ENCODE measurements at regions not wholly inside any gene's neighbourhood (a gene's known extent, or its start where the extent isn't known, plus 50 kb on each side); places are given as distances from the start of the nearest gene placed in this dataset.

DNA sequence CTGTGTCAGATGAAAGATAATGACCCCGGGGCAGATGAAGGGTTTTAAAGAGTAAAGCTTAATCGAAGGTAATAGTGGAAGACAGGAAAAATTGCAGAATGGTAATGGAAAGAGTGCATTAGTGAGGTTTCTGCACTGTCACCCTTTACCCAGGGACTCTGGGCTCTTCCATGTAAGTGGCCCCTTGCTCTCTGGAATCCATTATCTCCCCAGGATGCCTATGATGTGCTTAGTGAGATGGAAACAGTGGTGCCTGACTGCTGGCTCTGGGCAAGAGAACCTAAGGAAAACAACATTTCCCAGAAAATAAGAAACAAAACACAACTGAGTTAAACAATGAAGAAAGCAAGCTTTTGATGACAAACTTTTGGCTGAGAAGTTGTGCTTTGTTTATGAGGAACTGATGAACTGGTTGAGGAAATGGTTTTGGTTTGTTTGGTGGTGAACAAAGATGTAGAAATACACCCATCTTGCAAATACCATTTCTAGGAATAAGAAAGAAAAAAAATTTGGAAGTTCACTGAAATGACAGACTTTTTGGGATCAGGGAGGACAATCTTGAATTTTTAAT lies 119.9 kb upstream of the RASGRP1 start:
- Histone ChIP-seq H3K9me3 (ENCODE audit: insufficient read depth, low read length) (no peaks in the 10 kb centered on the region), H3F3A (ENCODE audit: insufficient read depth) (no peaks in the 10 kb centered on the region), H2AFZ (ENCODE audit: low read depth, low read length, severe bottlenecking) (no peak overlapping the region), H3K27ac (ENCODE audit: low read depth, low read length) (no peak overlapping the region), H3K9ac (ENCODE audit: low read length) (no peak overlapping the region), H3K27me3 (ENCODE audit: low read length) (no peaks in the 10 kb centered on the region), H3K4me2 (ENCODE audit: low read depth, low read length, poor library complexity, severe bottlenecking) (no peak overlapping the region), H4K20me1 (ENCODE audit: low read depth, low read length) (no peaks in the 10 kb centered on the region), H3K9me2 (replicated peaks; ENCODE audit: insufficient read depth, low read length) (no peaks in the 10 kb centered on the region), H3K79me2 (ENCODE audit: insufficient read depth, low read length) (no peaks in the 10 kb centered on the region), H3K4me3 (ENCODE audit: insufficient read depth, low read length, poor library complexity, severe bottlenecking) (no peak overlapping the region), H3K36me3 (ENCODE audit: low read length) (no peaks in the 10 kb centered on the region)
- TF ChIP-seq CTCF (IDR thresholded peaks at IDR 0.05; ENCODE audit: insufficient read depth, low read length, poor library complexity, severe bottlenecking): no peak
- TF ChIP-seq EZH2phosphoT487 (conservative IDR thresholded peaks at IDR 0.05; ENCODE audit: low read length): no peak

DNA sequence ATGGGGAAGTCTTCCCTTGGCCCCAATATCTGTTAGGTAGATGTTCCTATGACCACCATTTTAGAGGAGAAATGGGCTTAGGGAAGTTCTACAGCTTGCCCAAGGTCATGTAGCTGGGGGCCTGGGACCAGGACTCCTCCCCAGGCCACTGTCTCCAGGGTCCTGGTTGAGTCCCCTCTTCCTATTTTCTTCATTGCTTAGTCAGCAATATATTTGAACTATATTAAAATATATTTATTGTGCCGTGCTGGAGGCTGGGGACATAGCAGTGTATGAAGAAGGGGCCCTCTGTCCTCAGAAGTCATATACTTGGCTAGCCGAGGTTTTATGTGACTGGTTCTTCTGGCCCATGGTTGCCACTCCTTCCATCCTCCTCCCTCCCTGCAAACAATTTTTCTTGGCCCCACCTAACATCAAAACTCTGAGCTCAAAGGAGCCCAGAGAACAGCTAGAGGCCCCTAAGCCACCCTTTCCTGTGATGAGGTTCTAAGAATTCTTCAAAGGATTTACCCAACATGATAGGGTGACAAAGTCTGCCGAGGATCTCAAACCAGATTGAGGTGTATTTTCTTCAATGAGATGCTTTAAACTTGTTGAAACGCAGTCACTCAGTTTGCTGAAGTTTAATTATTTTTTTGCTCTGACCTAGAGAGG lies 121.2 kb upstream of the RASGRP1 start:
- no peak overlapping the region for H3K4me2 ChIP-seq (ENCODE audit: low read depth, low read length, poor library complexity, severe bottlenecking)
- H2AFZ ChIP-seq (ENCODE audit: low read depth, low read length, severe bottlenecking): no peak overlapping the region
- H3K9me3 ChIP-seq (ENCODE audit: insufficient read depth, low read length): no peaks in the 10 kb centered on the region
- H3K4me3 ChIP-seq (ENCODE audit: insufficient read depth, low read length, poor library complexity, severe bottlenecking): no peak overlapping the region
- no peaks in the 10 kb centered on the region for H3K9me2 ChIP-seq (replicated peaks; ENCODE audit: insufficient read depth, low read length)
- H3K9ac ChIP-seq (ENCODE audit: low read length): no peak overlapping the region
- H3K79me2 ChIP-seq (ENCODE audit: insufficient read depth, low read length): no peaks in the 10 kb centered on the region
- H3K36me3 ChIP-seq (ENCODE audit: low read length): no peaks in the 10 kb centered on the region
- H3K27me3 ChIP-seq (ENCODE audit: low read length): no peaks in the 10 kb centered on the region
- H3F3A ChIP-seq (ENCODE audit: insufficient read depth): no peaks in the 10 kb centered on the region
- H3K27ac ChIP-seq (ENCODE audit: low read depth, low read length): no peak overlapping the region
- TF ChIP-seq CTCF (IDR thresholded peaks at IDR 0.05; ENCODE audit: insufficient read depth, low read length, poor library complexity, severe bottlenecking) (no peak), EZH2phosphoT487 (conservative IDR thresholded peaks at IDR 0.05; ENCODE audit: low read length) (no peak)
- H4K20me1 ChIP-seq (ENCODE audit: low read depth, low read length): no peaks in the 10 kb centered on the region

GRCh38 chr15:38687340-38687739 lies 122.7 kb upstream of the RASGRP1 start:
- no peaks in the 10 kb centered on the region for H3K36me3 ChIP-seq (ENCODE audit: low read length)
- H3K9me3 ChIP-seq (ENCODE audit: insufficient read depth, low read length): no peaks in the 10 kb centered on the region
- no peaks in the 10 kb centered on the region for H3K9me2 ChIP-seq (replicated peaks; ENCODE audit: insufficient read depth, low read length)
- H3K4me2 ChIP-seq (ENCODE audit: low read depth, low read length, poor library complexity, severe bottlenecking): no peak overlapping the region
- no peak overlapping the region for H2AFZ ChIP-seq (ENCODE audit: low read depth, low read length, severe bottlenecking)
- no peaks in the 10 kb centered on the region for H4K20me1 ChIP-seq (ENCODE audit: low read depth, low read length)
- TF ChIP-seq CTCF (IDR thresholded peaks at IDR 0.05; ENCODE audit: insufficient read depth, low read length, poor library complexity, severe bottlenecking) (no peak), EZH2phosphoT487 (conservative IDR thresholded peaks at IDR 0.05; ENCODE audit: low read length) (no peak)
- H3F3A ChIP-seq (ENCODE audit: insufficient read depth): no peaks in the 10 kb centered on the region
- H3K27me3 ChIP-seq (ENCODE audit: low read length): no peaks in the 10 kb centered on the region
- no peak overlapping the region for H3K9ac ChIP-seq (ENCODE audit: low read length)
- no peak overlapping the region for H3K4me3 ChIP-seq (ENCODE audit: insufficient read depth, low read length, poor library complexity, severe bottlenecking)
- H3K27ac ChIP-seq (ENCODE audit: low read depth, low read length): no peak overlapping the region
- H3K79me2 ChIP-seq (ENCODE audit: insufficient read depth, low read length): no peaks in the 10 kb centered on the region

Data from SU-DHL-6 (cell line).